Lower leg skin (tissue), 3 donors: ENCODE measurements at regions not wholly inside any gene's neighbourhood (a gene's known extent, or its start where the extent isn't known, plus 50 kb on each side); places are given as distances from the start of the nearest gene placed in this dataset.

ENCODE experiments used
- POLR2A ChIP-seq, 2 donors: fragments of 450-650 bp; IDR thresholded peaks; one replicate each; pipeline ENCODE4 v1.6.1; 2016 to 2017; ENCODE audit warnings: antibody characterized with exemption in 2 of 2, mild to moderate bottlenecking in 1 of 2, moderate library complexity in 1 of 2
- TF ChIP-seq, protein P1 (sequence below), 3 donors: fragments of 450-650 bp; IDR thresholded peaks; one replicate each; pipeline ENCODE4 v1.5.1; 2016; ENCODE audit warnings: antibody characterized with exemption in 3 of 3, mild to moderate bottlenecking in 3 of 3, moderate library complexity in 2 of 3

DNA sequence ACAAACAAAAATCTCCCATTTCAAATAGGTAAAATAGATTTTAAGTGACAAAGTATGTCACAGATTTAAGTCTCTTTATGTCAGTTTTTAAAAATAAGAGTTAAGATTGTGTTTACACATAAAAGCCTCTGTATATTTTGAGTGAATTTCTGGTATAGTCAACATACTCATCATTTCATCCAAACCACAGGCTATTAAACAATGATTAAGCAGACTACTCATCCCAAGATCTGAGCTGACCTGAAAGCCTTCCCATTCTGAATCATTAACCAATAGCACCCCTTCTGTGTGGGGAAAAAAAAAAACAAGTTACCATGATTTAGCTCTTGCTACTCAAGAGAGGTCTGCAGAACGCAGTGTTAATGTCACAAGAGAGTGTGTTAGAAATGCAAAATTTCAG, 284.4 kb upstream of the NBEA start:
- no peak for TF ChIP-seq POLR2A (IDR thresholded peaks at IDR 0.05)
- TF ChIP-seq, protein P1, sequence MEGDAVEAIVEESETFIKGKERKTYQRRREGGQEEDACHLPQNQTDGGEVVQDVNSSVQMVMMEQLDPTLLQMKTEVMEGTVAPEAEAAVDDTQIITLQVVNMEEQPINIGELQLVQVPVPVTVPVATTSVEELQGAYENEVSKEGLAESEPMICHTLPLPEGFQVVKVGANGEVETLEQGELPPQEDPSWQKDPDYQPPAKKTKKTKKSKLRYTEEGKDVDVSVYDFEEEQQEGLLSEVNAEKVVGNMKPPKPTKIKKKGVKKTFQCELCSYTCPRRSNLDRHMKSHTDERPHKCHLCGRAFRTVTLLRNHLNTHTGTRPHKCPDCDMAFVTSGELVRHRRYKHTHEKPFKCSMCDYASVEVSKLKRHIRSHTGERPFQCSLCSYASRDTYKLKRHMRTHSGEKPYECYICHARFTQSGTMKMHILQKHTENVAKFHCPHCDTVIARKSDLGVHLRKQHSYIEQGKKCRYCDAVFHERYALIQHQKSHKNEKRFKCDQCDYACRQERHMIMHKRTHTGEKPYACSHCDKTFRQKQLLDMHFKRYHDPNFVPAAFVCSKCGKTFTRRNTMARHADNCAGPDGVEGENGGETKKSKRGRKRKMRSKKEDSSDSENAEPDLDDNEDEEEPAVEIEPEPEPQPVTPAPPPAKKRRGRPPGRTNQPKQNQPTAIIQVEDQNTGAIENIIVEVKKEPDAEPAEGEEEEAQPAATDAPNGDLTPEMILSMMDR (IDR thresholded peaks at IDR 0.05): no peak
